ENCODE measurements at regions not wholly inside any gene's neighbourhood (a gene's known extent, or its start where the extent isn't known, plus 50 kb on each side); places are given as distances from the start of the nearest gene placed in this dataset.

- H3K27ac ChIP-seq (ENCODE audit: extremely low read depth, low read depth, low read length), result no peak overlapping the region
- no peaks in the 10 kb centered on the region for H3K36me3 ChIP-seq (ENCODE audit: control insufficient read depth in 2 of 2, insufficient read depth in 1 of 2, low read length in 2 of 2)
- CTCF ChIA-PET, result no interaction called here
- H3K4me1 ChIP-seq (ENCODE audit: control insufficient read depth, insufficient read depth, low read length), result no peaks in the 10 kb centered on the region
- no peak overlapping the region for H3K4me3 ChIP-seq (ENCODE audit: low read depth, low read length)
- H3K9me3 ChIP-seq (ENCODE audit: control insufficient read depth, insufficient read depth, low read depth, low read length), result no peaks in the 10 kb centered on the region
- POLR2A ChIA-PET, result no interaction called here
- TF ChIP-seq SETDB1 (IDR thresholded peaks at IDR 0.05; ENCODE audit: insufficient read length, low read length) (no peak), ZBTB1 (tag by site-specific recombination; IDR thresholded peaks at IDR 0.05) (no peak), BCL11B (tag by site-specific recombination; IDR thresholded peaks at IDR 0.05; ENCODE audit: low read depth) (no peak), ZNF184 (tag by site-specific recombination; IDR thresholded peaks at IDR 0.05) (no peak), HOXD13 (CRISPR knock-in tag; IDR thresholded peaks at IDR 0.05; ENCODE audit: borderline replicate concordance) (no peak), ZNF221 (tag by site-specific recombination; IDR thresholded peaks at IDR 0.05; ENCODE audit: borderline replicate concordance) (no peak), ZNF449 (tag by site-specific recombination; IDR thresholded peaks at IDR 0.05) (no peak)
Measured at GRCh38 chr20:61072398-61072797, 179.7 kb upstream of the CDH4 start.

GRCh38 chr20:61073376-61073775 lies 178.7 kb upstream of the CDH4 start:
- no peaks in the 10 kb centered on the region for H3K9me3 ChIP-seq (ENCODE audit: control insufficient read depth, insufficient read depth, low read depth, low read length)
- CTCF ChIA-PET, result no interaction called here
- no peak for TF ChIP-seq ZNF610 (tag by site-specific recombination; IDR thresholded peaks at IDR 0.05; ENCODE audit: borderline replicate concordance)
- no peak for TF ChIP-seq INSM2 (tag by site-specific recombination; IDR thresholded peaks at IDR 0.05)
- no peak for TF ChIP-seq ZNF26 (tag by site-specific recombination; IDR thresholded peaks at IDR 0.05)
- TF ChIP-seq ZNF433 (tag by site-specific recombination; IDR thresholded peaks at IDR 0.05; ENCODE audit: low read depth), result no peak
- TF ChIP-seq ZNF23 (tag by site-specific recombination; IDR thresholded peaks at IDR 0.05; ENCODE audit: borderline replicate concordance), result no peak
- TF ChIP-seq AEBP2 (tag by site-specific recombination; IDR thresholded peaks at IDR 0.05; ENCODE audit: borderline replicate concordance), result no peak
- no peak for TF ChIP-seq ZSCAN4 (tag by site-specific recombination; IDR thresholded peaks at IDR 0.05)
- no peaks in the 10 kb centered on the region for H3K4me1 ChIP-seq (ENCODE audit: control insufficient read depth, insufficient read depth, low read length)
- H3K27ac ChIP-seq (ENCODE audit: extremely low read depth, low read depth, low read length), result no peak overlapping the region
- no peak overlapping the region for H3K4me3 ChIP-seq (ENCODE audit: low read depth, low read length)
- POLR2A ChIA-PET, result no interaction called here
- H3K36me3 ChIP-seq (ENCODE audit: control insufficient read depth in 2 of 2, insufficient read depth in 1 of 2, low read length in 2 of 2), result no peaks in the 10 kb centered on the region

- ChIA-PET POLR2A (no interaction called here), CTCF (no interaction called here)
- H3K27ac ChIP-seq (ENCODE audit: extremely low read depth, low read depth, low read length), result no peak overlapping the region
- H3K36me3 ChIP-seq (ENCODE audit: control insufficient read depth in 2 of 2, insufficient read depth in 1 of 2, low read length in 2 of 2), result no peaks in the 10 kb centered on the region
- H3K9me3 ChIP-seq (ENCODE audit: control insufficient read depth, insufficient read depth, low read depth, low read length), result no peaks in the 10 kb centered on the region
- H3K4me3 ChIP-seq (ENCODE audit: low read depth, low read length), result no peak overlapping the region
- no peaks in the 10 kb centered on the region for H3K4me1 ChIP-seq (ENCODE audit: control insufficient read depth, insufficient read depth, low read length)
- TF ChIP-seq ZNF248 (tag by site-specific recombination; IDR thresholded peaks at IDR 0.05) (no peak), ZNF449 (tag by site-specific recombination; IDR thresholded peaks at IDR 0.05) (no peak), BCL6B (tag by site-specific recombination; IDR thresholded peaks at IDR 0.05) (no peak), ZNF184 (tag by site-specific recombination; IDR thresholded peaks at IDR 0.05) (no peak), ZNF404 (tag by site-specific recombination; IDR thresholded peaks at IDR 0.05) (no peak), ZNF24 (tag by site-specific recombination; IDR thresholded peaks at IDR 0.05) (no peak), EGR2 (tag by site-specific recombination; IDR thresholded peaks at IDR 0.05; ENCODE audit: low read depth) (no peak), ZBTB20 (tag by site-specific recombination; IDR thresholded peaks at IDR 0.05) (no peak), SP7 (tag by site-specific recombination; IDR thresholded peaks at IDR 0.05) (no peak), KLF1 (tag by site-specific recombination; IDR thresholded peaks at IDR 0.05) (no peak)
Measured at GRCh38 chr20:61082720-61083119, 169.3 kb upstream of the CDH4 start.

All from HEK293 (cell line).